Activated CD8-positive, alpha-beta T cell treated with anti-CD3 and anti-CD28 coated beads for 36 hours (primary cell): ENCODE measurements at regions not wholly inside any gene's neighbourhood (a gene's known extent, or its start where the extent isn't known, plus 50 kb on each side); places are given as distances from the start of the nearest gene placed in this dataset.

ENCODE experiments used
- ATAC-seq: fragments of 200-7000 bp; cut with Tn5 transposase; one replicate; pipeline ENCODE4 v1.10.0; 2021; ENCODE audit warnings: mild to moderate bottlenecking, moderate library complexity
- CTCF ChIA-PET: fragments of 350-600 bp; sonication (Branson Sonifier 250); formaldehyde crosslinking; loops from one replicate; lab custom pipeline; 2021; ENCODE audit warnings: antibody characterized with exemption; lab: Charles Lee
- POLR2A ChIA-PET: fragments of 350-600 bp; sonication (Branson Sonifier 250); formaldehyde crosslinking; loops from one replicate; lab custom pipeline; 2021; ENCODE audit warnings: antibody characterized with exemption; lab: Charles Lee
- DNase-seq: peaks from one replicate; pipeline ENCODE4 v3.0.0-alpha.2; 2020
- H3K27ac Mint-ChIP-seq: one replicate; pipeline ENCODE4 v1.8.0; 2021; ENCODE audit warnings: mild to moderate bottlenecking, mixed read lengths
- H3K27me3 Mint-ChIP-seq: one replicate; pipeline ENCODE4 v1.8.0; 2021; ENCODE audit warnings: mixed read lengths
- H3K36me3 Mint-ChIP-seq: one replicate; pipeline ENCODE4 v1.8.0; 2021; ENCODE audit warnings: low read depth, mixed read lengths
- H3K4me1 Mint-ChIP-seq: one replicate; pipeline ENCODE4 v1.8.0; 2021; ENCODE audit warnings: low read depth, mixed read lengths
- H3K4me3 Mint-ChIP-seq: one replicate; pipeline ENCODE4 v1.8.0; 2021; ENCODE audit warnings: mild to moderate bottlenecking, moderate library complexity, mixed read lengths
- H3K9me3 Mint-ChIP-seq: one replicate; pipeline ENCODE4 v1.8.0; 2021; ENCODE audit warnings: mixed read lengths
- intact Hi-C: fragments of 100-400 bp; cut with micrococcal nuclease; formaldehyde crosslinking; loops from one replicate; pipeline ENCODE4 v1.10.0; 2022
- TF ChIP-seq, protein P1 (sequence below): fragments of 200-600 bp; IDR thresholded peaks from one replicate; pipeline ENCODE4 v1.8.0; 2022; ENCODE audit warnings: antibody characterized with exemption, mild to moderate bottlenecking

DNA sequence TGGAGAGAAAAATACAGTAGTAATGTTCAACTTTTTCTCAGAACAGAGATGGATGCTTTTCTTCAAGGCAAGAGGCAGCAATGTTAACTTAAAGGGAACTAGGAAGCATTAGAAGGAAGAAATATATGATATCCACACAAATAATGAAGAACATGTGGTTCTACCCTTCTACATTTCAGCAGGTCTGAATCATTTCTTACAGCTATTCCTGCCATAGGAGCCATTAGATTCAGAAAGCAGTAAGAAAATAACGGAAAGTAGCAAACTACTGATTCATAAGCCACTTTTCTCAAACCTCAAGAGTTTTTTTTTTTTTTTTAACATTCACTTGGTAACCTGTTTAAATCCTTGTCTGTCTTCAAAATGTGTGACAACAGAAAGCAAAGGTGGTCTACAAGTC lies 1251.6 kb upstream of the AGA start:
- ChIA-PET CTCF (no interaction called here), POLR2A (no interaction called here)
- Mint-ChIP-seq H3K4me3 (no peak overlapping the region), H3K36me3 (no peaks in the 10 kb centered on the region), H3K27me3 (no peaks in the 10 kb centered on the region), H3K27ac (no peak overlapping the region), H3K9me3 (peaks cover 3% of the 10 kb centered on the region), H3K4me1 (no peaks in the 10 kb centered on the region)
- no peak for DNase-seq
- no peak for ATAC-seq
- TF ChIP-seq, protein P1, sequence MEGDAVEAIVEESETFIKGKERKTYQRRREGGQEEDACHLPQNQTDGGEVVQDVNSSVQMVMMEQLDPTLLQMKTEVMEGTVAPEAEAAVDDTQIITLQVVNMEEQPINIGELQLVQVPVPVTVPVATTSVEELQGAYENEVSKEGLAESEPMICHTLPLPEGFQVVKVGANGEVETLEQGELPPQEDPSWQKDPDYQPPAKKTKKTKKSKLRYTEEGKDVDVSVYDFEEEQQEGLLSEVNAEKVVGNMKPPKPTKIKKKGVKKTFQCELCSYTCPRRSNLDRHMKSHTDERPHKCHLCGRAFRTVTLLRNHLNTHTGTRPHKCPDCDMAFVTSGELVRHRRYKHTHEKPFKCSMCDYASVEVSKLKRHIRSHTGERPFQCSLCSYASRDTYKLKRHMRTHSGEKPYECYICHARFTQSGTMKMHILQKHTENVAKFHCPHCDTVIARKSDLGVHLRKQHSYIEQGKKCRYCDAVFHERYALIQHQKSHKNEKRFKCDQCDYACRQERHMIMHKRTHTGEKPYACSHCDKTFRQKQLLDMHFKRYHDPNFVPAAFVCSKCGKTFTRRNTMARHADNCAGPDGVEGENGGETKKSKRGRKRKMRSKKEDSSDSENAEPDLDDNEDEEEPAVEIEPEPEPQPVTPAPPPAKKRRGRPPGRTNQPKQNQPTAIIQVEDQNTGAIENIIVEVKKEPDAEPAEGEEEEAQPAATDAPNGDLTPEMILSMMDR: no peak
- intact Hi-C loops: no loop called here

DNA sequence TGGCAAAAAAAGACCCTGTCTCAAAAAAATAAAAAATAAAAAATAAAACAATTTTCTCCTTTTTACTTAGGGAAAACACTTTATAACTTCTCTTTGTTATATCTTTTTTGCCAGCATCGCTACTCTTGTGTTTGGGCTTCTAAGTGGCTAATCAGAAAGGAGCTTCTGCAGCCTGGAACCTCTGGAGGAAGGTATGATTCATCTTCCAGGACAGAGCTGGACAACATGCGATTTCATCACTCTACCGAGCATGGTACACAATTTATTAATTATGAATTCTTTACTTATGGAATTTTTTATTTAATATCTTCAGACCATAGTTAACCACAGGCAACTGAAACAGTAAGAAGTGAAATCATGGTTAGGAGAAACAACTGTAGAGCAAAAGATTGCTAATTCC lies 1254.3 kb upstream of the AGA start:
- H3K27me3 Mint-ChIP-seq: no peaks in the 10 kb centered on the region
- H3K36me3 Mint-ChIP-seq: no peaks in the 10 kb centered on the region
- H3K4me1 Mint-ChIP-seq: no peaks in the 10 kb centered on the region
- CTCF ChIA-PET: no interaction called here
- H3K4me3 Mint-ChIP-seq: no peak overlapping the region
- ATAC-seq (no peak), DNase-seq (no peak)
- POLR2A ChIA-PET: no interaction called here
- intact Hi-C loops: no loop called here
- no peak overlapping the region for H3K27ac Mint-ChIP-seq
- H3K9me3 Mint-ChIP-seq: peaks cover 3% of the 10 kb centered on the region
- TF ChIP-seq, protein P1: no peak

DNA sequence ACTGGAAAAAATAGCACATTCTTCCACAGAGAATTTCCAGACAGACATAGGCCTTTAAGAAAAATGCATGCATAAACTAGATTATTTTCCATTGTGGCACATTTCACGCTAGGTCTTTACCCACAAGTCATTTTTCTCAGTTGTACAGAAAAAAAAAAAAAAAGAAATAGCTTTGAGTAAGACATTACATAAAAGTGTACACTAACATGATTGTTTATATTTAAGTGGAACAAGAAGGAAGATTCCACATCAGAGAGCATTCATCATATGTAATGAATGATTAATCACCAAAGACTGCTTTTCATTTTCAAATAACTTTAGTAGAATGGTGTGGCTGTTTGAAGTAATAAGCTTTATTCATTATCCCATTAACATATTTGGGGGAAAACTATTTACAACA lies 1270.2 kb upstream of the AGA start:
- H3K4me1 Mint-ChIP-seq: no peaks in the 10 kb centered on the region
- DNase-seq (no peak), ATAC-seq (no peak)
- H3K9me3 Mint-ChIP-seq: peaks cover 8% of the 10 kb centered on the region
- TF ChIP-seq, protein P1: no peak
- ChIA-PET POLR2A (no interaction called here), CTCF (no interaction called here)
- H3K27ac Mint-ChIP-seq: no peak overlapping the region
- intact Hi-C loops: no loop called here
- no peaks in the 10 kb centered on the region for H3K36me3 Mint-ChIP-seq
- H3K4me3 Mint-ChIP-seq: no peak overlapping the region
- no peaks in the 10 kb centered on the region for H3K27me3 Mint-ChIP-seq

DNA sequence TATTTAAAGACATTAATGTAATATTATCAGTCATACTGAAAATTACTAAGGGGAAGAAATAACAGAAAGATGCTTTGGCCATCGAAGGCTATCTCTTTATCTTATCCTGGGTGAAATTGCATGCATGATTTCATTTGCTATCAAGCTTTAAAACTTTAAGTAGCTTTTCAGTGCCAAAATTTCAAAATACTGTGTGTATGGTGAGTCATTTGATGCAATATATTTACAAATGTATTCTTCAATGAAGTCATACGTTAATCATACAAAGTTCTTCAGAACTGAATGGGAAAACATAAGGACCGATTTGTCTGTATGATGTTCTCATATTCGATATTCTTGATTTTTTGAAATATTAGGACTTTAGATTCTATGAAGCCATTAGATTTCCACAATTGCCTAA lies 1295.8 kb upstream of the AGA start:
- Mint-ChIP-seq H3K27me3 (no peaks in the 10 kb centered on the region), H3K4me1 (no peaks in the 10 kb centered on the region), H3K4me3 (no peak overlapping the region), H3K9me3 (peaks cover 1% of the 10 kb centered on the region), H3K36me3 (no peaks in the 10 kb centered on the region), H3K27ac (no peak overlapping the region)
- intact Hi-C loops: no loop called here
- TF ChIP-seq, protein P1: no peak
- no peak for ATAC-seq
- ChIA-PET CTCF (no interaction called here), POLR2A (no interaction called here)
- DNase-seq: no peak

DNA sequence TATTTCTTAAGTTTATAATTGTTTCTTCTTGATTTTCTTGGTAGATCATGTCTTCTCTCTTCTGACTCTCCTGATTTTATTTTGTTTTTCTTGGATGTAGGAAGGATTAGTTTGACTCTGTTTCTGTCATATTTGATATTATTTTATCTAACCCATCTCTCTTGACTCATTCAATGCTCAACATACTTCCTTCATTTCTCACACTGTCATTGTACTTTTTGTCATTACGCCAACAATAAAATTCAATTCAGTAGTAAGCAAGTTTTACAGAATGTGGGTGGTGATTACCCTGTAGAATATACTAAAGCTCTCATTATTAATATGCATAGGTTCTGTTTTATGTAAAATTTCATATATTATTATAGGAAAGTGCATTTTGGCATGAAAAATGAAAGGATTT lies 1303.0 kb upstream of the AGA start:
- POLR2A ChIA-PET: no interaction called here
- H3K9me3 Mint-ChIP-seq: peaks cover 1% of the 10 kb centered on the region
- ATAC-seq: no peak
- intact Hi-C loops: no loop called here
- H3K4me3 Mint-ChIP-seq: no peak overlapping the region
- H3K4me1 Mint-ChIP-seq: no peaks in the 10 kb centered on the region
- TF ChIP-seq, protein P1: no peak
- DNase-seq: no peak
- H3K36me3 Mint-ChIP-seq: no peaks in the 10 kb centered on the region
- CTCF ChIA-PET: no interaction called here
- no peaks in the 10 kb centered on the region for H3K27me3 Mint-ChIP-seq
- H3K27ac Mint-ChIP-seq: no peak overlapping the region
